Sigmoid colon (tissue), 6 donors: ENCODE measurements at regions not wholly inside any gene's neighbourhood (a gene's known extent, or its start where the extent isn't known, plus 50 kb on each side); places are given as distances from the start of the nearest gene placed in this dataset.
"Not testable (repeated sequence)": the region's sequence is repeated elsewhere in the genome, so short reads cannot be mapped to it uniquely, and the experiment has no call there.

Source experiments
- DNase-seq: peaks from one replicate; pipeline ENCODE4 v3.0.0-alpha.2; 2019
- H3K27ac ChIP-seq, 4 donors: fragments of 200-600 bp; sonication (generic); one replicate each; pipeline ENCODE4 v1.5.1; 2016 to 2019; ENCODE audit warnings: mild to moderate bottlenecking in 1 of 4
- H3K27me3 ChIP-seq, 3 donors: fragments of 200-600 bp; sonication (generic); one replicate each; pipeline ENCODE4 v1.5.1; 2019; ENCODE audit warnings: mild to moderate bottlenecking in 1 of 3
- H3K36me3 ChIP-seq, 4 donors: fragments of 200-600 bp; sonication (generic); one replicate each; pipeline ENCODE4 v1.5.1; 2016 to 2019
- H3K4me1 ChIP-seq, 4 donors: fragments of 200-600 bp; sonication (generic); one replicate each; pipeline ENCODE4 v1.5.1; 2017 to 2019
- H3K4me3 ChIP-seq, 4 donors: fragments of 200-600 bp; sonication (generic); one replicate each; pipeline ENCODE4 v1.5.1; 2017 to 2019; ENCODE audit warnings: mild to moderate bottlenecking in 2 of 4, moderate library complexity in 1 of 4
- H3K9me3 ChIP-seq, 4 donors: fragments of 200-600 bp in 3 of 4; sonication (generic) in 3 of 4; one replicate each; pipeline versions ENCODE4 v1.5.1 to v1.6.1; 2013 to 2019
- CTCF ChIP-seq, 4 experiments: fragments of 450-650 bp in 3 of 4; fragments of 200-600 bp in 1 of 4; IDR thresholded peaks; one replicate each; pipeline ENCODE4 v1.5.1; 2016 to 2019; ENCODE audit warnings: antibody characterized with exemption in 4 of 4, mild to moderate bottlenecking in 3 of 4, moderate library complexity in 2 of 4
- EP300 ChIP-seq, 4 donors: sonication (generic); formaldehyde crosslinking; IDR thresholded peaks; one replicate each; pipeline ENCODE4 v1.6.1; 2017; ENCODE audit warnings: antibody characterized with exemption in 4 of 4
- POLR2A ChIP-seq, 2 donors: fragments of 450-650 bp; IDR thresholded peaks; one replicate each; pipeline ENCODE4 v1.6.1; 2016; ENCODE audit warnings: antibody characterized with exemption in 2 of 2, mild to moderate bottlenecking in 2 of 2, moderate library complexity in 2 of 2
- POLR2AphosphoS5 ChIP-seq, 4 donors: sonication (generic); formaldehyde crosslinking; IDR thresholded peaks; one replicate each; pipeline ENCODE4 v1.6.1; 2017; ENCODE audit warnings: antibody characterized with exemption in 4 of 4
- WGBS, 2 donors: extraction: QIAGEN DNeasy Blood & Tissue Kit; methylation state at CpG; one replicate each; pipeline ENCODE4 v1.1.7; 2013; 5-methylcytosine and 5-hydroxymethylcytosine counted together
- intact Hi-C: fragments of 100-400 bp; cut with DNase I; formaldehyde crosslinking; loops from one replicate; pipeline ENCODE4 v1.15.1; 2023
- donor health status: healthy with polysubstance abuse.
- donor health status: healthy.

GRCh38 chr9:87040410-87041009 lies 93.2 kb upstream of the GAS1 start:
- intact Hi-C loops, result no loop called here
- Histone ChIP-seq H3K4me1 (peaks cover 0 to 31% (median 9%) of the 10 kb centered on the region in 4 donors), H3K4me3 (no peak overlapping the region), H3K27ac (no peak overlapping the region), H3K9me3 (no peaks in the 10 kb centered on the region), H3K36me3 (no peaks in the 10 kb centered on the region), H3K27me3 (no peaks in the 10 kb centered on the region)
- no peak for TF ChIP-seq CTCF (IDR thresholded peaks at IDR 0.05)
- no peak for TF ChIP-seq POLR2A (IDR thresholded peaks at IDR 0.05)
- no peak for TF ChIP-seq POLR2AphosphoS5 (IDR thresholded peaks at IDR 0.05)
- TF ChIP-seq EP300 (IDR thresholded peaks at IDR 0.05), result no peak
- WGBS, 2 donors, result 86 to 89% methylated on average over 2 of the region's 2 CpGs
- no peak for DNase-seq

GRCh38 chr9:87041553-87042235 lies 94.4 kb upstream of the GAS1 start:
- H3K4me3 ChIP-seq, intact Hi-C loops, H3K36me3 ChIP-seq, H3K27ac ChIP-seq, DNase-seq, H3K27me3 ChIP-seq, H3K9me3 ChIP-seq: not testable (repeated sequence)
- 65 to 87% methylated on average over 29 of the region's 29 CpGs for WGBS, 2 donors
- H3K4me1 ChIP-seq, result peaks cover 0 to 19% (median 1%) of the 10 kb centered on the region in 4 donors

GRCh38 chr9:87049929-87050608 lies 102.8 kb upstream of the GAS1 start:
- 59 to 65% methylated on average over 2 of the region's 2 CpGs for WGBS, 2 donors
- H3K9me3 ChIP-seq, H3K27ac ChIP-seq, H3K36me3 ChIP-seq, H3K4me1 ChIP-seq, H3K27me3 ChIP-seq, intact Hi-C loops, DNase-seq, H3K4me3 ChIP-seq: not testable (repeated sequence)

GRCh38 chr9:87054999-87055686 lies 107.8 kb upstream of the GAS1 start:
- Histone ChIP-seq H3K27ac (no peak overlapping the region), H3K27me3 (no peaks in the 10 kb centered on the region), H3K36me3 (no peaks in the 10 kb centered on the region), H3K9me3 (no peaks in the 10 kb centered on the region), H3K4me1 (no peaks in the 10 kb centered on the region), H3K4me3 (no peak overlapping the region)
- intact Hi-C loops, result no loop called here
- no peak for DNase-seq
- TF ChIP-seq POLR2AphosphoS5 (IDR thresholded peaks at IDR 0.05), result no peak
- TF ChIP-seq CTCF (IDR thresholded peaks at IDR 0.05), result no peak
- no peak for TF ChIP-seq EP300 (IDR thresholded peaks at IDR 0.05)
- no peak for TF ChIP-seq POLR2A (IDR thresholded peaks at IDR 0.05)
- WGBS, 2 donors, result 71 to 78% methylated on average over 2 of the region's 2 CpGs

- no peak for TF ChIP-seq POLR2AphosphoS5 (IDR thresholded peaks at IDR 0.05)
- no peak for TF ChIP-seq EP300 (IDR thresholded peaks at IDR 0.05)
- no peak for TF ChIP-seq POLR2A (IDR thresholded peaks at IDR 0.05)
- no peak for TF ChIP-seq CTCF (IDR thresholded peaks at IDR 0.05)
- H3K9me3 ChIP-seq, result no peaks in the 10 kb centered on the region
- H3K27me3 ChIP-seq, result no peaks in the 10 kb centered on the region
- no peak for DNase-seq
- no peak overlapping the region for H3K4me3 ChIP-seq
- H3K4me1 ChIP-seq, result peaks cover 0 to 21% (median 15%) of the 10 kb centered on the region in 4 donors
- no peaks in the 10 kb centered on the region for H3K36me3 ChIP-seq
- 74 to 87% methylated on average over 2 of the region's 2 CpGs for WGBS, 2 donors
- no peak overlapping the region for H3K27ac ChIP-seq
- intact Hi-C loops, result no loop called here
Observed at GRCh38 chr9:87059772-87060171, 112.5 kb upstream of the GAS1 start.
